ENCODE measurements at regions not wholly inside any gene's neighbourhood (a gene's known extent, or its start where the extent isn't known, plus 50 kb on each side); places are given as distances from the start of the nearest gene placed in this dataset.

GRCh38 chr5:81909677-81910076, 62.1 kb upstream of the ATG10 start:
- TF ChIP-seq SUZ12 (IDR thresholded peaks at IDR 0.05; ENCODE audit: extremely low read depth, insufficient read depth, insufficient read length) (no peak), YY1 (IDR thresholded peaks at IDR 0.05; ENCODE audit: insufficient read depth, insufficient read length) (no peak)
